Prostate gland (tissue), 2 donors: ENCODE measurements at regions not wholly inside any gene's neighbourhood (a gene's known extent, or its start where the extent isn't known, plus 50 kb on each side); places are given as distances from the start of the nearest gene placed in this dataset.

Source experiments
- DNase-seq: peaks from one replicate; pipeline ENCODE4 v3.0.0-alpha.2; 2019; ENCODE audit warnings: low spot score
- H3K27ac ChIP-seq, 2 donors: fragments of 200-600 bp; sonication (generic); 2 replicates each; pipeline ENCODE4 v1.5.1; 2017 to 2019
- H3K27me3 ChIP-seq: fragments of 200-600 bp; sonication (generic); replicated peaks from 2 replicates; pipeline ENCODE4 v1.5.1; 2019; ENCODE audit not compliant: insufficient read depth
- H3K36me3 ChIP-seq, 2 donors: fragments of 200-600 bp; sonication (generic); 1 replicate in 1 of 2; 2 replicates in 1 of 2; pipeline versions ENCODE4 v1.5.1 to v1.8.1; 2017 to 2019
- H3K4me1 ChIP-seq: fragments of 200-600 bp; sonication (generic); replicated peaks from 2 replicates; pipeline ENCODE4 v1.5.1; 2019
- H3K4me3 ChIP-seq, 2 donors: fragments of 200-600 bp; sonication (generic); 2 replicates each; pipeline ENCODE4 v1.5.1; 2017 to 2019
- H3K9me3 ChIP-seq: fragments of 200-600 bp; sonication (generic); 2 replicates; pipeline ENCODE4 v1.5.1; 2017
- CTCF ChIP-seq, 4 experiments: fragments of 200-600 bp in 2 of 4; fragments of 450-650 bp in 2 of 4; sonication (generic) in 2 of 4; IDR thresholded peaks; 1 replicate in 3 of 4; 2 replicates in 1 of 4; pipeline ENCODE4 v1.5.1; 2016 to 2019; ENCODE audit warnings: antibody characterized with exemption in 4 of 4, mild to moderate bottlenecking in 2 of 4, moderate library complexity in 2 of 4
- POLR2A ChIP-seq: fragments of 450-650 bp; IDR thresholded peaks from one replicate; pipeline ENCODE4 v1.6.1; 2016; ENCODE audit warnings: antibody characterized with exemption, mild to moderate bottlenecking
- POLR2AphosphoS5 ChIP-seq: sonication (generic); formaldehyde crosslinking; IDR thresholded peaks from one replicate; pipeline ENCODE4 v1.6.1; 2017; ENCODE audit warnings: antibody characterized with exemption
- WGBS: methylation state at CpG from one replicate; pipeline ENCODE4 v1.1.5; 2018; 5-methylcytosine and 5-hydroxymethylcytosine counted together
- intact Hi-C: fragments of 100-400 bp; cut with DNase I; formaldehyde crosslinking; loops from one replicate; pipeline ENCODE4 v1.14.2; 2022

GRCh38 chr12:58079806-58080205 lies 138.4 kb downstream of the ATP23 start:
- WGBS, result 41% methylated on average over 1 of the region's 1 CpG
- no peak overlapping the region for H3K4me3 ChIP-seq
- no peaks in the 10 kb centered on the region for H3K27me3 ChIP-seq
- intact Hi-C loops, result no loop called here
- H3K27ac ChIP-seq, result no peak overlapping the region
- TF ChIP-seq POLR2AphosphoS5, result no peak
- no peaks in the 10 kb centered on the region for H3K9me3 ChIP-seq
- no peaks in the 10 kb centered on the region for H3K4me1 ChIP-seq
- H3K36me3 ChIP-seq, result no peaks in the 10 kb centered on the region
- DNase-seq, result no peak

- no peak for DNase-seq
- Histone ChIP-seq H3K4me1 (no peaks in the 10 kb centered on the region), H3K9me3 (no peaks in the 10 kb centered on the region), H3K27me3 (no peaks in the 10 kb centered on the region), H3K4me3 (no peak overlapping the region), H3K36me3 (no peaks in the 10 kb centered on the region), H3K27ac (no peak overlapping the region)
- intact Hi-C loops, result no loop called here
- 0% methylated on average over 1 of the region's 1 CpG for WGBS
- TF ChIP-seq POLR2AphosphoS5 (no peak), POLR2A (no peak), CTCF (IDR thresholded peaks at IDR 0.05) (no peak)
Measured at GRCh38 chr12:58081488-58081887, 140.1 kb downstream of the ATP23 start.

- H3K27me3 ChIP-seq, result no peaks in the 10 kb centered on the region
- H3K27ac ChIP-seq, result no peak overlapping the region
- no peak for DNase-seq
- no peaks in the 10 kb centered on the region for H3K9me3 ChIP-seq
- H3K4me1 ChIP-seq, result no peaks in the 10 kb centered on the region
- no peak for TF ChIP-seq POLR2A
- TF ChIP-seq POLR2AphosphoS5, result no peak
- TF ChIP-seq CTCF (IDR thresholded peaks at IDR 0.05), result no peak
- H3K4me3 ChIP-seq, result no peak overlapping the region
- intact Hi-C loops, result no loop called here
- no peaks in the 10 kb centered on the region for H3K36me3 ChIP-seq
- 87% methylated on average over 2 of the region's 2 CpGs for WGBS
Measured at GRCh38 chr12:58082996-58083395, 141.6 kb downstream of the ATP23 start.

GRCh38 chr12:58086006-58086405 lies 144.6 kb downstream of the ATP23 start:
- DNase-seq, result no peak
- Histone ChIP-seq H3K27ac (no peak overlapping the region), H3K27me3 (no peaks in the 10 kb centered on the region), H3K4me1 (no peaks in the 10 kb centered on the region), H3K9me3 (no peaks in the 10 kb centered on the region), H3K36me3 (no peaks in the 10 kb centered on the region), H3K4me3 (no peak overlapping the region)
- 78% methylated on average over 2 of the region's 2 CpGs for WGBS
- intact Hi-C loops, result no loop called here
- TF ChIP-seq POLR2A (no peak), CTCF (IDR thresholded peaks at IDR 0.05) (no peak), POLR2AphosphoS5 (no peak)

GRCh38 chr12:58086930-58087329 lies 145.6 kb downstream of the ATP23 start:
- intact Hi-C loops, result no loop called here
- 91% methylated on average over 6 of the region's 6 CpGs for WGBS

More at GRCh38 chr12:58086930-58087329, 145.6 kb downstream of the ATP23 start:
- DNase-seq, result no peak
- Histone ChIP-seq H3K9me3 (no peaks in the 10 kb centered on the region), H3K4me3 (no peak overlapping the region), H3K36me3 (no peaks in the 10 kb centered on the region), H3K27ac (no peak overlapping the region), H3K4me1 (no peaks in the 10 kb centered on the region), H3K27me3 (no peaks in the 10 kb centered on the region)
- TF ChIP-seq POLR2A, result no peak
- no peak for TF ChIP-seq CTCF (IDR thresholded peaks at IDR 0.05)
- no peak for TF ChIP-seq POLR2AphosphoS5
